Ovary (tissue), 3 donors: ENCODE measurements at regions not wholly inside any gene's neighbourhood (a gene's known extent, or its start where the extent isn't known, plus 50 kb on each side); places are given as distances from the start of the nearest gene placed in this dataset.

ENCODE experiments used
- EP300 ChIP-seq: sonication (generic); formaldehyde crosslinking; IDR thresholded peaks from one replicate; pipeline ENCODE4 v1.6.1; 2017; ENCODE audit warnings: antibody characterized with exemption
- POLR2A ChIP-seq: fragments of 450-650 bp; IDR thresholded peaks from one replicate; pipeline ENCODE4 v1.6.1; 2017; ENCODE audit warnings: antibody characterized with exemption, mild to moderate bottlenecking, moderate library complexity
- TF ChIP-seq, protein P1 (sequence below), 3 donors: fragments of 450-650 bp in 2 of 3; fragments of 200-600 bp in 1 of 3; IDR thresholded peaks; one replicate each; pipeline versions ENCODE4 v1.5.1 to v1.8.0; 2016 to 2022; ENCODE audit warnings: antibody characterized with exemption in 3 of 3, mild to moderate bottlenecking in 1 of 3
- donor health status: DM: no; HTN: no; CAD: no.

DNA sequence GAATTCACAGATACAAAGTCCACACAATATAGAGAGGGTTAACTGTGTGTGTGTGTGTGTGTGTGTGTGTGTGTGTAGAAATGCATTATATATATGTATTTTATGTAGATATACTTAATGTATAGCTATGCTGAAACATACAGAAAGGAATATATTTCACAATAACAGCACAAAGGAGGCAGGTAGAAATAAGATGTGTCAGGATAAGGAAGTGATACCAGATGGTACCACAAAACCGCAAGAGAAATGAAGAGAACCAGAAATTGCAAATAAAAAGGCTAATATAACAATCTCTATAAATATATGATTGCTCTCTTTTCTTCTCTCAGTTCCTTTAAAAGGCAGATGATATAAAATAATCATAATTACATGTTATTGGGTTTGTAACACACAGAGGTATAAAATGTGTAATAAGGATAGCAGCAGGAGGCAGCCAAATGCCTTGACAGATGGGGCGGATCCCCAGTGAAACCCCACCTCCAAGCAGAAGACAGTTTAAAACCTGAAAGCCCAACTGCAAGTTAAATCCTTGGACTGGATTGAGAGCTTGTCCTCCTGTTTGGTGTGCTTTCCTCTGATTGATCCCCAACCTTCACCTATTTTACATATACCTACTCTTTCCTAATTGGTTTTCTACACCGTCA is 365.4 kb upstream of the C16orf82 start:
- TF ChIP-seq, protein P1, sequence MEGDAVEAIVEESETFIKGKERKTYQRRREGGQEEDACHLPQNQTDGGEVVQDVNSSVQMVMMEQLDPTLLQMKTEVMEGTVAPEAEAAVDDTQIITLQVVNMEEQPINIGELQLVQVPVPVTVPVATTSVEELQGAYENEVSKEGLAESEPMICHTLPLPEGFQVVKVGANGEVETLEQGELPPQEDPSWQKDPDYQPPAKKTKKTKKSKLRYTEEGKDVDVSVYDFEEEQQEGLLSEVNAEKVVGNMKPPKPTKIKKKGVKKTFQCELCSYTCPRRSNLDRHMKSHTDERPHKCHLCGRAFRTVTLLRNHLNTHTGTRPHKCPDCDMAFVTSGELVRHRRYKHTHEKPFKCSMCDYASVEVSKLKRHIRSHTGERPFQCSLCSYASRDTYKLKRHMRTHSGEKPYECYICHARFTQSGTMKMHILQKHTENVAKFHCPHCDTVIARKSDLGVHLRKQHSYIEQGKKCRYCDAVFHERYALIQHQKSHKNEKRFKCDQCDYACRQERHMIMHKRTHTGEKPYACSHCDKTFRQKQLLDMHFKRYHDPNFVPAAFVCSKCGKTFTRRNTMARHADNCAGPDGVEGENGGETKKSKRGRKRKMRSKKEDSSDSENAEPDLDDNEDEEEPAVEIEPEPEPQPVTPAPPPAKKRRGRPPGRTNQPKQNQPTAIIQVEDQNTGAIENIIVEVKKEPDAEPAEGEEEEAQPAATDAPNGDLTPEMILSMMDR (IDR thresholded peaks at IDR 0.05): no peak
- TF ChIP-seq POLR2A: no peak
- TF ChIP-seq EP300: no peak
